ENCODE measurements at regions not wholly inside any gene's neighbourhood (a gene's known extent, or its start where the extent isn't known, plus 50 kb on each side); places are given as distances from the start of the nearest gene placed in this dataset.

GRCh38 chr3:188031121-188031520 lies 122.8 kb upstream of the LPP start:
- Mint-ChIP-seq H3K9me3 (ENCODE audit: low read depth) (no peaks in the 10 kb centered on the region), H3K27ac (no peak overlapping the region), H3K4me1 (peaks cover 6% of the 10 kb centered on the region), H3K36me3 (ENCODE audit: low read depth) (no peaks in the 10 kb centered on the region), H3K27me3 (no peaks in the 10 kb centered on the region), H3K4me3 (no peak overlapping the region)
- CTCF ChIA-PET = no interaction called here
- POLR2A ChIA-PET = no interaction called here
- intact Hi-C loops (cut with DNase I, micrococcal nuclease) = no loop called here
- no peak for ATAC-seq
- DNase-seq = no peak

- ChIA-PET CTCF (no interaction called here), POLR2A (no interaction called here)
- Mint-ChIP-seq H3K36me3 (ENCODE audit: low read depth) (no peaks in the 10 kb centered on the region), H3K4me1 (peaks cover 6% of the 10 kb centered on the region), H3K9me3 (ENCODE audit: low read depth) (no peaks in the 10 kb centered on the region), H3K4me3 (no peak overlapping the region), H3K27ac (no peak overlapping the region), H3K27me3 (no peaks in the 10 kb centered on the region)
- ATAC-seq (peak; percentile 42), DNase-seq (no peak)
- intact Hi-C loops (cut with DNase I, micrococcal nuclease) = no loop called here
Measured at GRCh38 chr3:188034989-188035388, 119.0 kb upstream of the LPP start.

- Mint-ChIP-seq H3K27ac (no peak overlapping the region), H3K27me3 (no peaks in the 10 kb centered on the region), H3K36me3 (ENCODE audit: low read depth) (no peaks in the 10 kb centered on the region), H3K9me3 (ENCODE audit: low read depth) (no peaks in the 10 kb centered on the region), H3K4me1 (peaks cover 6% of the 10 kb centered on the region), H3K4me3 (no peak overlapping the region)
- POLR2A ChIA-PET = no interaction called here
- ATAC-seq (no peak), DNase-seq (no peak)
- intact Hi-C loops (cut with DNase I, micrococcal nuclease) = no loop called here
- CTCF ChIA-PET = no interaction called here
Measured at GRCh38 chr3:188036375-188037194, 117.4 kb upstream of the LPP start.

- DNase-seq = no peak
- Mint-ChIP-seq H3K9me3 (ENCODE audit: low read depth) (no peaks in the 10 kb centered on the region), H3K36me3 (ENCODE audit: low read depth) (no peaks in the 10 kb centered on the region), H3K4me1 (peaks cover 6% of the 10 kb centered on the region), H3K27me3 (no peaks in the 10 kb centered on the region), H3K4me3 (no peak overlapping the region), H3K27ac (no peak overlapping the region)
- ATAC-seq = no peak
- ChIA-PET POLR2A (no interaction called here), CTCF (no interaction called here)
- intact Hi-C loops (cut with DNase I, micrococcal nuclease) = no loop called here
Measured at GRCh38 chr3:188037195-188037718, 116.7 kb upstream of the LPP start.

GRCh38 chr3:188037965-188038581 lies 115.9 kb upstream of the LPP start:
- DNase-seq (no peak), ATAC-seq (no peak)
- intact Hi-C loops (cut with DNase I, micrococcal nuclease) = no loop called here
- ChIA-PET CTCF (interaction anchor here (0.5 to 0.7 kb wide), 2 partner anchors 112 to 272 kb away, joined by 3 to 4 read pairs; no protein-coding TSS in a partner anchor), POLR2A (no interaction called here)
- Mint-ChIP-seq H3K27ac (no peak overlapping the region), H3K4me1 (peaks cover 6% of the 10 kb centered on the region), H3K27me3 (no peaks in the 10 kb centered on the region), H3K4me3 (no peak overlapping the region), H3K9me3 (ENCODE audit: low read depth) (no peaks in the 10 kb centered on the region), H3K36me3 (ENCODE audit: low read depth) (no peaks in the 10 kb centered on the region)

- H3K9me3 Mint-ChIP-seq (ENCODE audit: low read depth) = no peaks in the 10 kb centered on the region
- no peak overlapping the region for H3K4me3 Mint-ChIP-seq
- ChIA-PET CTCF (no interaction called here), POLR2A (no interaction called here)
- ATAC-seq (no peak), DNase-seq (no peak)
- no peaks in the 10 kb centered on the region for H3K27me3 Mint-ChIP-seq
- intact Hi-C loops (cut with DNase I, micrococcal nuclease) = no loop called here
- H3K27ac Mint-ChIP-seq = no peak overlapping the region
- no peaks in the 10 kb centered on the region for H3K4me1 Mint-ChIP-seq
- H3K36me3 Mint-ChIP-seq (ENCODE audit: low read depth) = no peaks in the 10 kb centered on the region
Measured at GRCh38 chr3:188041193-188041592, 112.8 kb upstream of the LPP start.

- POLR2A ChIA-PET = no interaction called here
- Mint-ChIP-seq H3K27me3 (no peaks in the 10 kb centered on the region), H3K4me1 (no peaks in the 10 kb centered on the region), H3K4me3 (no peak overlapping the region), H3K27ac (no peak overlapping the region), H3K9me3 (ENCODE audit: low read depth) (no peaks in the 10 kb centered on the region), H3K36me3 (ENCODE audit: low read depth) (no peaks in the 10 kb centered on the region)
- intact Hi-C loops (cut with DNase I, micrococcal nuclease) = no loop called here
- no peak for DNase-seq
- CTCF ChIA-PET = interaction anchor here (0.7 to 1.4 kb wide), 3 partner anchors 19 to 218 kb away, joined by 3 to 4 read pairs (median 3); no protein-coding TSS in a partner anchor
- no peak for ATAC-seq
Measured at GRCh38 chr3:188041895-188042294, 112.1 kb upstream of the LPP start.

- POLR2A ChIA-PET = no interaction called here
- no peaks in the 10 kb centered on the region for H3K36me3 Mint-ChIP-seq (ENCODE audit: low read depth)
- ATAC-seq = no peak
- H3K4me1 Mint-ChIP-seq = no peaks in the 10 kb centered on the region
- CTCF ChIA-PET = interaction anchor here (0.6 to 1.4 kb wide), 4 partner anchors 16 to 218 kb away, joined by 3 to 4 read pairs (median 3); no protein-coding TSS in a partner anchor
- H3K9me3 Mint-ChIP-seq (ENCODE audit: low read depth) = no peaks in the 10 kb centered on the region
- H3K27me3 Mint-ChIP-seq = no peaks in the 10 kb centered on the region
- no peak overlapping the region for H3K27ac Mint-ChIP-seq
- no peak for DNase-seq
- no peak overlapping the region for H3K4me3 Mint-ChIP-seq
- intact Hi-C loops (cut with DNase I, micrococcal nuclease) = no loop called here
Measured at GRCh38 chr3:188042466-188042865, 111.5 kb upstream of the LPP start.

- Mint-ChIP-seq H3K9me3 (ENCODE audit: low read depth) (no peaks in the 10 kb centered on the region), H3K36me3 (ENCODE audit: low read depth) (no peaks in the 10 kb centered on the region), H3K4me1 (no peaks in the 10 kb centered on the region), H3K27me3 (no peaks in the 10 kb centered on the region), H3K4me3 (no peak overlapping the region), H3K27ac (no peak overlapping the region)
- POLR2A ChIA-PET = interaction anchor here (0.6 kb wide), 1 partner anchor 83 kb away, joined by 3 read pairs; no protein-coding TSS in a partner anchor
- DNase-seq = no peak
- peak; percentile 51 for ATAC-seq
- CTCF ChIA-PET = interaction anchor here (1.0 kb wide), 1 partner anchor 82 kb away, joined by 3 read pairs; no protein-coding TSS in a partner anchor
- intact Hi-C loops (cut with DNase I, micrococcal nuclease) = no loop called here
Measured at GRCh38 chr3:188043891-188044290, 110.1 kb upstream of the LPP start.

GRCh38 chr3:188046561-188047211 lies 107.3 kb upstream of the LPP start:
- H3K9me3 Mint-ChIP-seq (ENCODE audit: low read depth) = no peaks in the 10 kb centered on the region
- ATAC-seq (no peak), DNase-seq (no peak)
- CTCF ChIA-PET = interaction anchor here (0.6 kb wide), 1 partner anchor 208 kb away, joined by 3 read pairs; no protein-coding TSS in a partner anchor
- POLR2A ChIA-PET = no interaction called here
- H3K4me1 Mint-ChIP-seq = peaks cover 16% of the 10 kb centered on the region
- H3K27me3 Mint-ChIP-seq = peaks cover 3% of the 10 kb centered on the region
- no peaks in the 10 kb centered on the region for H3K36me3 Mint-ChIP-seq (ENCODE audit: low read depth)
- intact Hi-C loops (cut with DNase I, micrococcal nuclease) = no loop called here
- no peak overlapping the region for H3K4me3 Mint-ChIP-seq
- no peak overlapping the region for H3K27ac Mint-ChIP-seq

- DNase-seq = no peak
- Mint-ChIP-seq H3K9me3 (ENCODE audit: low read depth) (no peaks in the 10 kb centered on the region), H3K27ac (no peak overlapping the region), H3K27me3 (peaks cover 3% of the 10 kb centered on the region), H3K4me3 (no peak overlapping the region), H3K4me1 (peaks cover 18% of the 10 kb centered on the region), H3K36me3 (ENCODE audit: low read depth) (no peaks in the 10 kb centered on the region)
- intact Hi-C loops (cut with DNase I, micrococcal nuclease) = no loop called here
- no peak for ATAC-seq
- POLR2A ChIA-PET = no interaction called here
- CTCF ChIA-PET = no interaction called here
Measured at GRCh38 chr3:188047536-188047935, 106.4 kb upstream of the LPP start.
